SK-N-SH treated with all-trans-retinoic acid at 6 μM for 48 hours (cell line): ENCODE measurements at regions not wholly inside any gene's neighbourhood (a gene's known extent, or its start where the extent isn't known, plus 50 kb on each side); places are given as distances from the start of the nearest gene placed in this dataset.

Experiments used
- ARNTL ChIP-seq: fragments of 450-650 bp; formaldehyde crosslinking; IDR thresholded peaks from 2 replicates; pipeline ENCODE4 v1.5.0; 2020; ENCODE audit warnings: low read depth, mild to moderate bottlenecking, moderate library complexity, borderline replicate concordance
- BACH2 ChIP-seq: fragments of 250-450 bp; sonication (Bioruptor Pico); IDR thresholded peaks from 2 replicates; pipeline ENCODE4 v1.9.0; 2021; ENCODE audit warnings: mild to moderate bottlenecking, borderline replicate concordance
- ESRRG ChIP-seq: fragments of 250-450 bp; sonication (Bioruptor Pico); IDR thresholded peaks from 2 replicates; pipeline ENCODE4 v1.6.1; 2021; ENCODE audit warnings: mild to moderate bottlenecking
- OSR1 ChIP-seq: fragments of 250-450 bp; sonication (Bioruptor Pico); IDR thresholded peaks from 2 replicates; pipeline ENCODE4 v1.8.0; 2022; ENCODE audit warnings: moderate library complexity, mild to moderate bottlenecking, inconsistent platforms
- RARB ChIP-seq: fragments of 250-450 bp; sonication (Bioruptor Pico); IDR thresholded peaks from 2 replicates; pipeline ENCODE4 v1.8.0; 2021; ENCODE audit warnings: mild to moderate bottlenecking, moderate library complexity
- TOX ChIP-seq: fragments of 250-450 bp; sonication (Bioruptor Pico); IDR thresholded peaks from 2 replicates; pipeline ENCODE4 v1.8.0; 2021; ENCODE audit warnings: mild to moderate bottlenecking, moderate library complexity, borderline replicate concordance
- ZC3H10 ChIP-seq: fragments of 250-450 bp; sonication (Bioruptor Pico); IDR thresholded peaks from 2 replicates; pipeline ENCODE4 v1.5.1; 2021; ENCODE audit warnings: mild to moderate bottlenecking, moderate library complexity
- ZFP3 ChIP-seq: fragments of 250-450 bp; sonication (Bioruptor Pico); IDR thresholded peaks from 2 replicates; pipeline ENCODE4 v1.5.0; 2020; ENCODE audit warnings: mild to moderate bottlenecking, moderate library complexity
- ZFP30 ChIP-seq: fragments of 450-650 bp; formaldehyde crosslinking; IDR thresholded peaks from 2 replicates; pipeline ENCODE4 v1.5.0; 2022; ENCODE audit warnings: mild to moderate bottlenecking, moderate library complexity
- TF ChIP-seq, protein P1 (sequence below): fragments of 250-450 bp; sonication (Bioruptor Pico); IDR thresholded peaks from 2 replicates; pipeline ENCODE4 v1.8.0; 2021; ENCODE audit warnings: low read depth, mild to moderate bottlenecking, moderate library complexity, borderline replicate concordance
- TF ChIP-seq, protein P2 (sequence below): fragments of 250-450 bp; sonication (Bioruptor Pico); IDR thresholded peaks from 2 replicates; pipeline ENCODE4 v1.5.0; 2020; ENCODE audit warnings: mild to moderate bottlenecking, moderate library complexity

DNA sequence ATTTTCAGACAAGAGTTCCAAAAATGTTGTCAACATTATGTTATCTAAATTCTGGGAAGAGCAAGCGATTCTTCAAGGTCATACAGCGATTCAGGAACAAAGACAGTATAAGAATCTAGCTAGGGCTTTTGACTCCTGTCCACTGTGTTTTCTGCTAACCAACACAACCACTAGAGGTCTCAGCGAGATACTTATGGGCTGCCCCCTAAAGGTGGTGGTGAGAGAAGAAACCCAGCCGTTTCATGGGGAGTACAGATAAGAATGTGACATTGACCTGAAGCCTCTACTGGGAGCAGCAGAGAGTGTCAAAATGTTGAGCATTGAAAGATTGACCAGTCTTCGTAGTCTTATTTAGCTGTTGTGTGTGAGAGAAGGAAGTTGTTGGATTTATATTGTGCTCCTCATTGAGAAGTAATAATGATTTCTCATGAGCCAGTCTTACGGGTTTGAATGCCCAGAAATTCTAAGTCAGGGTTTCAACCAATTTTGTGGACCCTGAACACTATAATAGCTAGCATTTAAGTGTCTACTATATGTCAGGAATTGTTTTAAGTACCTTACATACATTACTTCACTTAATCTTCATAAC, 168.3 kb downstream of the SPRY1 start:
- no peak for TF ChIP-seq ARNTL
- no peak for TF ChIP-seq ZC3H10 (CRISPR knock-in tag)
- no peak for TF ChIP-seq ZFP30 (CRISPR knock-in tag)
- TF ChIP-seq, protein P1, sequence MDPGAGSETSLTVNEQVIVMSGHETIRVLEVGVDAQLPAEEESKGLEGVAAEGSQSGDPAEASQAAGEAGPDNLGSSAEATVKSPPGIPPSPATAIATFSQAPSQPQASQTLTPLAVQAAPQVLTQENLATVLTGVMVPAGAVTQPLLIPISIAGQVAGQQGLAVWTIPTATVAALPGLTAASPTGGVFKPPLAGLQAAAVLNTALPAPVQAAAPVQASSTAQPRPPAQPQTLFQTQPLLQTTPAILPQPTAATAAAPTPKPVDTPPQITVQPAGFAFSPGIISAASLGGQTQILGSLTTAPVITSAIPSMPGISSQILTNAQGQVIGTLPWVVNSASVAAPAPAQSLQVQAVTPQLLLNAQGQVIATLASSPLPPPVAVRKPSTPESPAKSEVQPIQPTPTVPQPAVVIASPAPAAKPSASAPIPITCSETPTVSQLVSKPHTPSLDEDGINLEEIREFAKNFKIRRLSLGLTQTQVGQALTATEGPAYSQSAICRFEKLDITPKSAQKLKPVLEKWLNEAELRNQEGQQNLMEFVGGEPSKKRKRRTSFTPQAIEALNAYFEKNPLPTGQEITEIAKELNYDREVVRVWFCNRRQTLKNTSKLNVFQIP (CRISPR knock-in tag) = no peak
- TF ChIP-seq OSR1 = no peak
- no peak for TF ChIP-seq ZFP3 (CRISPR knock-in tag)
- no peak for TF ChIP-seq ESRRG (CRISPR knock-in tag)
- TF ChIP-seq RARB = no peak
- TF ChIP-seq, protein P2, sequence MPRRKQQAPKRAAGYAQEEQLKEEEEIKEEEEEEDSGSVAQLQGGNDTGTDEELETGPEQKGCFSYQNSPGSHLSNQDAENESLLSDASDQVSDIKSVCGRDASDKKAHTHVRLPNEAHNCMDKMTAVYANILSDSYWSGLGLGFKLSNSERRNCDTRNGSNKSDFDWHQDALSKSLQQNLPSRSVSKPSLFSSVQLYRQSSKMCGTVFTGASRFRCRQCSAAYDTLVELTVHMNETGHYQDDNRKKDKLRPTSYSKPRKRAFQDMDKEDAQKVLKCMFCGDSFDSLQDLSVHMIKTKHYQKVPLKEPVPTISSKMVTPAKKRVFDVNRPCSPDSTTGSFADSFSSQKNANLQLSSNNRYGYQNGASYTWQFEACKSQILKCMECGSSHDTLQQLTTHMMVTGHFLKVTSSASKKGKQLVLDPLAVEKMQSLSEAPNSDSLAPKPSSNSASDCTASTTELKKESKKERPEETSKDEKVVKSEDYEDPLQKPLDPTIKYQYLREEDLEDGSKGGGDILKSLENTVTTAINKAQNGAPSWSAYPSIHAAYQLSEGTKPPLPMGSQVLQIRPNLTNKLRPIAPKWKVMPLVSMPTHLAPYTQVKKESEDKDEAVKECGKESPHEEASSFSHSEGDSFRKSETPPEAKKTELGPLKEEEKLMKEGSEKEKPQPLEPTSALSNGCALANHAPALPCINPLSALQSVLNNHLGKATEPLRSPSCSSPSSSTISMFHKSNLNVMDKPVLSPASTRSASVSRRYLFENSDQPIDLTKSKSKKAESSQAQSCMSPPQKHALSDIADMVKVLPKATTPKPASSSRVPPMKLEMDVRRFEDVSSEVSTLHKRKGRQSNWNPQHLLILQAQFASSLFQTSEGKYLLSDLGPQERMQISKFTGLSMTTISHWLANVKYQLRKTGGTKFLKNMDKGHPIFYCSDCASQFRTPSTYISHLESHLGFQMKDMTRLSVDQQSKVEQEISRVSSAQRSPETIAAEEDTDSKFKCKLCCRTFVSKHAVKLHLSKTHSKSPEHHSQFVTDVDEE = no peak
- no peak for TF ChIP-seq TOX (CRISPR knock-in tag)
- no peak for TF ChIP-seq BACH2 (CRISPR knock-in tag)
